PC-3 (cell line): ENCODE measurements at regions not wholly inside any gene's neighbourhood (a gene's known extent, or its start where the extent isn't known, plus 50 kb on each side); places are given as distances from the start of the nearest gene placed in this dataset.

Source experiments
- CTCF ChIP-seq: fragments of 300-600 bp; sonication (generic); conservative IDR thresholded peaks from 2 replicates; pipeline ENCODE4 v1.5.1; 2017; ENCODE audit warnings: antibody characterized with exemption, low read depth, mild to moderate bottlenecking, low read length
- EZH2 ChIP-seq: fragments of 300-600 bp; sonication (generic); IDR thresholded peaks from one replicate; pipeline ENCODE4 v1.6.1; 2017; ENCODE audit warnings: antibody characterized with exemption, mild to moderate bottlenecking, low read length; ENCODE audit not compliant: unreplicated experiment
- EZH2phosphoT487 ChIP-seq: fragments of 300-600 bp; sonication (generic); IDR thresholded peaks from 2 replicates; pipeline ENCODE4 v1.6.1; 2018; ENCODE audit warnings: mild to moderate bottlenecking, antibody characterized with exemption, low read length, borderline replicate concordance

DNA sequence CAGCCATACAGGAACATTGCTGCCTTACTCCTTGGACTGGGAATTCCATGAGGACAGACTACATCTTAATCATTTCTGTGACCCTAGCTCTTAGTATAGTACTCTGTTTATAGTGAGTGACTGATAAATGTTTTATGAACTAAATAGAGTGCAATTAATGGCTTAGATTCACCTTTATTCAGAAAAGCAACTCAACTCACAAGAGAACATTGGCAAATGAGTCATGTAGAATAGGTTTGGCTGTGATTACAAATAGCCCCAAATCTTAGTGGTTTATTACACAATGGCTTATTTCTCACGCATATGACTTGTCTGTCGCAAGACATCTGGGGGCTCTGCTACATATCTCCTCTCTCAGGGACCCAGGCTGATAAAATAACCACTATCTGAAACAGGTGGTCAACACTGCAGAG is 121.6 kb upstream of the KL start:
- TF ChIP-seq EZH2 (no peak), CTCF (no peak), EZH2phosphoT487 (no peak)
